GM23338 (cell line): ENCODE measurements at regions not wholly inside any gene's neighbourhood (a gene's known extent, or its start where the extent isn't known, plus 50 kb on each side); places are given as distances from the start of the nearest gene placed in this dataset.

Experiments used
- CTCF ChIP-seq, 2 experiments: fragments of 200-600 bp in 1 of 2; sonication (generic) in 1 of 2; conservative IDR thresholded peaks; 2 replicates each; pipeline versions ENCODE4 v1.5.1 to v1.6.1; 2016 to 2017; ENCODE audit warnings: antibody characterized with exemption in 2 of 2, low read depth in 2 of 2, mild to moderate bottlenecking in 2 of 2, moderate library complexity in 1 of 2
- EZH2 ChIP-seq: fragments of 200-600 bp; sonication (generic); IDR thresholded peaks from one replicate; pipeline ENCODE4 v1.8.0; 2017; ENCODE audit warnings: antibody characterized with exemption, mild to moderate bottlenecking, low read depth; ENCODE audit not compliant: unreplicated experiment
- POLR2AphosphoS5 ChIP-seq: IDR thresholded peaks from 2 replicates; pipeline ENCODE4 v1.6.1; 2016; ENCODE audit warnings: antibody characterized with exemption, low read depth

- TF ChIP-seq CTCF (conservative IDR thresholded peaks at IDR 0.05; ENCODE audit: low read depth in 2 of 2) (no peak), POLR2AphosphoS5 (no peak), EZH2 (no peak)
These were observed 219.4 kb downstream of the MSX2 start for GRCh38 chr5:174943785-174944184.
